T-helper 1 cell treated with Interleukin-12 subunit alpha and Interleukin-12 subunit beta and Interleukin-4 antibody, amounts not matched to agents 30 μg/mL and 1 μg/mL, for 36 hours (primary cell): ENCODE measurements at regions not wholly inside any gene's neighbourhood (a gene's known extent, or its start where the extent isn't known, plus 50 kb on each side); places are given as distances from the start of the nearest gene placed in this dataset.

Source experiments
- H3K27ac Mint-ChIP-seq: one replicate; pipeline ENCODE4 v1.8.0; 2021; ENCODE audit warnings: mild to moderate bottlenecking, mixed read lengths
- H3K27me3 Mint-ChIP-seq: one replicate; pipeline ENCODE4 v1.8.0; 2021; ENCODE audit warnings: low read depth, mixed read lengths
- H3K36me3 Mint-ChIP-seq: one replicate; pipeline ENCODE4 v1.8.0; 2021; ENCODE audit warnings: low read depth, mixed read lengths
- H3K4me1 Mint-ChIP-seq: one replicate; pipeline ENCODE4 v1.8.0; 2021; ENCODE audit warnings: low read depth, mixed read lengths
- H3K4me3 Mint-ChIP-seq: one replicate; pipeline ENCODE4 v1.8.0; 2021; ENCODE audit warnings: mild to moderate bottlenecking, moderate library complexity, mixed read lengths
- H3K9me3 Mint-ChIP-seq: one replicate; pipeline ENCODE4 v1.8.0; 2021; ENCODE audit warnings: mixed read lengths

DNA sequence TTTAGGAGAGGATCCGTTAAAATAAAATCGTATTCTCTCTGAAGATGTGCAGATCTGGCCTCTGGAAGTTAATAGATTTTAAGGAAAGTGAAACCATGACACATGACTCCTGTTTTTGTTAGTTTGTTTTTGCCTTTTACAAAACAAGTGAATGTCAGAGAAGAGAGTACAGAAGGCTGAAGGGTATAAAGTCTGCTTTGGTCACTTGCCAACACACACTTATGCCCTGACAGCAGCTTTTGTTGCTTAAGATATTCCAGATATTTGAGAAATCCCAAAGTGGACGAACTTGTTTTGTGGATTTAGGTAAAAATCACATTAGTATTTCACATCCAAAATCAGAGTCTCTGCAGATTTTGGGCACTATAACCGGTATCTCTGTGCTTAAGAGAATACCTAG is 192.4 kb upstream of the RASGEF1B start:
- Mint-ChIP-seq H3K27ac (no peak overlapping the region), H3K4me3 (no peak overlapping the region), H3K27me3 (no peaks in the 10 kb centered on the region), H3K4me1 (no peaks in the 10 kb centered on the region), H3K36me3 (no peaks in the 10 kb centered on the region), H3K9me3 (peaks cover 13% of the 10 kb centered on the region)

DNA sequence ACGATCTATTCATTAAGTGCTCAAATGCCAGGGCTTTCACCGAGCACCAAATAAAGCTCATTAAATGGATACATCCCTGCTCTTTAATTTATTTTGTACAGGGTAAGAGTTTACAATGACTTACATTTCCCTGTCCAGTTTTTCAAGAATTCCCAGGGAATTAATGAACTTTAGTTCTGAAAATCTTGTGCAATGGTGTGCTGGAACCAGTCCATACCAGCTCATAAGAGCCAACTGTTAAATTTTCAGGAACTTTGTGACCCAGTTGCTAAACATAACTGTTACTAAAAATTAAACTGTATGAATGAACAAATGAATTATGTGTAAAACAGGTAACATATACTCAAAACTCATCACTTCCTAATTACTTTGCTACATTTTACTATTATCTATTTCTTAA is 191.7 kb upstream of the RASGEF1B start:
- H3K4me1 Mint-ChIP-seq, result no peaks in the 10 kb centered on the region
- H3K4me3 Mint-ChIP-seq, result no peak overlapping the region
- no peaks in the 10 kb centered on the region for H3K36me3 Mint-ChIP-seq
- H3K27me3 Mint-ChIP-seq, result no peaks in the 10 kb centered on the region
- peaks cover 18% of the 10 kb centered on the region for H3K9me3 Mint-ChIP-seq
- H3K27ac Mint-ChIP-seq, result no peak overlapping the region

DNA sequence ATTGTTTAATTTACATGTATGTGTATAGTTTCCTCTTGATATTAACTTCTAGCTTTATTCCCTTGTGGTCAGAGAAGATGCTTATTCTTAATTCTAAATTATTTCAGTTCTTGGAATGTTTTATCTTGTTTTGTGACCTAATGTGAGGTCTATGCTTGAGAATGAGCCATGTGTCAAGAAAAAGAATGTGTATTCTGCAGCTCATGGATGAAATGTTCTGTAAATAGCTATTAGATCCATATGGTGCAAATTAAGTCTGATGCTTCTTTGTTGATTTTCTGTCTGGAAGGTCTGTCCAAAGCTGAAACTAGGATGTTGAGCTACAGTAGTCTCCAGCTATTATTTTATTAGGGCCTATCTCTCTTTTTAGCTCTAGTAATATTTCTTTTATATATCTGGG is 187.3 kb upstream of the RASGEF1B start:
- Mint-ChIP-seq H3K9me3 (peaks cover 18% of the 10 kb centered on the region), H3K27me3 (no peaks in the 10 kb centered on the region), H3K4me3 (no peak overlapping the region), H3K4me1 (no peaks in the 10 kb centered on the region), H3K27ac (no peak overlapping the region), H3K36me3 (no peaks in the 10 kb centered on the region)

DNA sequence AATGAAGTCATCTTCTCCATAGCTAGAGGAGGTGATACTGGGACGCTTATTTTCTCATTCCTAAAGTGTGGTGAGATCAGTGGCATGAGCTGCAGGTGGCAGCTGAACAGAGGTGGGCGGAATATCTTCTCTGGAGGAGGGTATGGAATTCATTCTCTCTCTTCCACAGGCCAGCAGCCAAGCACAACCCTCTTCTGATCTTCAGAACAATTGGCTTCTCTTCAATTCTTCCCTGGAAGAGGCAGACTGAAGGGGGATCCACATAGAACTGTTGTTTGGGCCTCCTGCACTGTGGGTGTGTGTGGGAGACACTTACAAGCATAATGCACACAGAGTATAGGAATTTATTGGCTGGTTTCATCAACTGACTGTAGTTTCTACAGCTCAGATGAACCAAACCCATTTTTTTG is 180.4 kb upstream of the RASGEF1B start:
- Mint-ChIP-seq H3K4me1 (peaks cover 35% of the 10 kb centered on the region), H3K4me3 (no peak overlapping the region), H3K27me3 (no peaks in the 10 kb centered on the region), H3K36me3 (no peaks in the 10 kb centered on the region), H3K9me3 (no peaks in the 10 kb centered on the region), H3K27ac (no peak overlapping the region)

DNA sequence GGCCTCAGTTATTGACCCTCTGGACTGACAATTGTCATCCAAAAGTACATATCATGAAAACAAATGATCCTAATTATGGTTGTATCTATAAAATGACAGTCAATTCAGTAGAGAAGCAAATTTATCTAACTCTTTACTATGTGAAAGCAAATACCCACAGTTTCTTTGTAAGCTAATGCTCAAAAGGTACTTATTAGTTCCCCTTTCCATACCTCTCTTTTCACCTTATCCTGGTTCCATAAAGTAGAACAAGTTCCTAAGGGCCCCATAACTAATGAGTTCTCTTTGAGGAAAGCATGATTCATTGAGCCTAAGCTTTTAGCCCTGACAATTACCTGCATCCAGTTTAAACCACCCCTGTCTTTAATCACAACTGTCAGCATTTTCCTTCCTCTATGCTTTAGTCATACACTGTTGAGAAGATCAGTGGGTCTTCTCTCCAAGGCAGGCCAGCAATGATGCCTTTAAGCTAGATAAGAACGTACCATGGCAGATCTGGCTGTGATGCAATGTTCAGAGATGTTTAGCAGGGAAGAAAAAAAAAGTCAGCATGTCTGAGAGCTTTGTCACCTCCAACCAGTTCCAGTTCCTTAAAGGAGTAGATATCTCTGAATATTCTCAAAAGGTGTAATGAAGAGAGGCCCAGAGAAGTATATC is 179.7 kb upstream of the RASGEF1B start:
- Mint-ChIP-seq H3K4me1 (peaks cover 36% of the 10 kb centered on the region), H3K4me3 (no peak overlapping the region), H3K27me3 (no peaks in the 10 kb centered on the region), H3K9me3 (no peaks in the 10 kb centered on the region), H3K36me3 (no peaks in the 10 kb centered on the region), H3K27ac (no peak overlapping the region)

DNA sequence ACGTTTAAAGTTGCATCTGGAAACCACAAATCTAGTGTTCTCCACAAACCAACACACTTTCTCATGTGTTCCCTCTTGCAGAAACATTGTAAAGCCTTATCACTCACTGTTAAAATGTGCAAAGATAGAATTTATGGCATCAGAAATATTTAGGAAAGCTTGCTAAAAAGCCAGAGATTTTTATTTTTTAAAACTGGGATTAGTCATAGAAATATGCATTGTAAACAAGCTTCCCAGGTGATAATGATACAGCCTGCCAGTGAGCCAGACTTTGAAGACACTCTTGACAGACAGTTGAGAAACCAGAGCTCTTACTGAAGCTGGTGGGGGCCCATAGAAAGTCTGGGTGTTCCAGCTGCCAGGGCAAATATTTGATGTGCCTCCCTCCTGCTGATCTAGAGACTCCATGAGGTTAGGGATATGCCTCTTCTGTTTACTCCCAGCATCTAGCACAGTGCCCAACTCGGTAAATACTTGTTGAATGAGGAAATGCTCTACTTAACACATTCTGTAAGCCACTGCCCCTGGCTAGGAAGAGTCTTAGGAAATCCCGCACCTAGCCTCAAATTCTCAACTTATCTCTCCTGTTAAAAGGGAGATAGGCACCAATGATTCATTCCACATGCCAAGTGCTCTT is 179.0 kb upstream of the RASGEF1B start:
- Mint-ChIP-seq H3K27me3 (no peaks in the 10 kb centered on the region), H3K4me3 (no peak overlapping the region), H3K27ac (no peak overlapping the region), H3K9me3 (no peaks in the 10 kb centered on the region), H3K36me3 (no peaks in the 10 kb centered on the region), H3K4me1 (peaks cover 36% of the 10 kb centered on the region)

DNA sequence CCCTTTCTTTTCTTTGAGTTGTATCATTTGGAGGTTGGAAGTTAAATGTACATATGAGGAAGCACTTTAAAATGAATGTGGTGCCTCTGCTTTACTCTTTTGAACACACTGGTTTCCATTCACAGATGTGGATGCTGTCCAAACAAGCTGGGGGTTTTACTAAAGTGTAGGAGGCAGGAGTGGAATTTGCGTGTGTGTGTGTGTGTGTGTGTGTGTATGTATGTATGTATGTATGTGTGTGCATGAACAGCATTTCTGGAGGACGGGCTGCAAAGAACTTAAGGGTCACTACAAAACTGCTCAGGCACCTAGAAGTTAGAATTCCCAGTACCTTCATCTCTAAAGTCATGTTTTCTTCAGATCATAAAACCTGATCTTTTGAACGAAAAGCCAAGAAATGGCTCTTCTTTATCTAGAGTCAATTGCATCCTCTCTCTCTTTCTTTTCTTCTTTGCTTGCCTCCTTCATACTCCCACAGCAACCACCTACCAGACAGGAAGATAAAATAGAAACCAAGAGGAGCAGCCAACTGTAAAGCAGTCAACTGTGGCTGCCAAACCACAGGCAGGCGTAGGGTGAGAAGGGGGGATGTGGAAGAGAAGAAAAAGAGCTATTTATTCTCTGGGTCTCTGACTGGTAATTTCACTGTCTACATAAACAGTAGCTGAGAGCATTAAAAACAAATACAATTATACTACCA is 177.0 kb upstream of the RASGEF1B start:
- Mint-ChIP-seq H3K27me3 (no peaks in the 10 kb centered on the region), H3K27ac (peak overlapping the region; percentile 2), H3K4me3 (peak overlapping the region; percentile 17), H3K36me3 (no peaks in the 10 kb centered on the region), H3K9me3 (peaks cover 5% of the 10 kb centered on the region), H3K4me1 (peaks cover 36% of the 10 kb centered on the region)

DNA sequence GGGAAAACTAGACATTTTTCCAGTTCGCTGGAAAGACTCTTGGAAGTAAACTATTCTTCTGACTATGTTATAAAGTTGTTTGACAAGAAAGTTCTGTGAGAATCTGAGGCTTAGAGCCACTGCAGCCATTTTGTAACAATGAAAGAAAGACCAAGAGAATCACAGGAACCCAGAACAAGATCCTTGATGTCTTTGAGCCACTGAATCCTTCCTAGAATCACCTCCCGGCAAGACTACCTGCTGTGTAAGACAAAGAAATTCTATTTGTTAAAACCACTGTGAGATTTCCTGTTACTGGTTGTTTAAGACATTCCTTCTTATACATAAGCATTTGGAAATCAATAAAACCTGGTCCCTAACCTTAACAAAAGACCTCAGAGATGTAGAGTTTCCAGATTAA is 175.7 kb upstream of the RASGEF1B start:
- Mint-ChIP-seq H3K27ac (no peak overlapping the region), H3K4me3 (no peak overlapping the region), H3K9me3 (peaks cover 5% of the 10 kb centered on the region), H3K36me3 (no peaks in the 10 kb centered on the region), H3K4me1 (peaks cover 36% of the 10 kb centered on the region), H3K27me3 (no peaks in the 10 kb centered on the region)

DNA sequence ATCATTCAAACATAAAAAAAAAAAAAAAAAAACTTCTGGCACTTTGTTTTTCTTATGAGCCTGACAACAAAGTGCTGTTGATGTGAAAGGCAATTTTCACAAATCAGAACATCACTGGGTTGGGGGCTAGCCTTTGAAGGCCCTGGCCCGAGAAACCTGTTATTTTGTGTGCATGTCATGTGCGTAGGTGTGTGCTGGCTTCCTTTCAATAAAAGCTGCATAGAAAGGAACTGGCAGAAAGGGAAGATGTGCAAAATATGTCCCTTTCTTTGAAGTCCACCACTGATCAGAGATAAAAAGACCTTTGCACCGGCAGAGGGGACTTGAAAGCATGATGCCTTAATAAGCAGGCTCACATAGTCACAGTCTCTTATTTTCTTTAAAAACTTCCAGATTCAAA is 170.8 kb upstream of the RASGEF1B start:
- Mint-ChIP-seq H3K27ac (no peak overlapping the region), H3K9me3 (peaks cover 5% of the 10 kb centered on the region), H3K27me3 (no peaks in the 10 kb centered on the region), H3K36me3 (no peaks in the 10 kb centered on the region), H3K4me3 (no peak overlapping the region), H3K4me1 (peaks cover 6% of the 10 kb centered on the region)

DNA sequence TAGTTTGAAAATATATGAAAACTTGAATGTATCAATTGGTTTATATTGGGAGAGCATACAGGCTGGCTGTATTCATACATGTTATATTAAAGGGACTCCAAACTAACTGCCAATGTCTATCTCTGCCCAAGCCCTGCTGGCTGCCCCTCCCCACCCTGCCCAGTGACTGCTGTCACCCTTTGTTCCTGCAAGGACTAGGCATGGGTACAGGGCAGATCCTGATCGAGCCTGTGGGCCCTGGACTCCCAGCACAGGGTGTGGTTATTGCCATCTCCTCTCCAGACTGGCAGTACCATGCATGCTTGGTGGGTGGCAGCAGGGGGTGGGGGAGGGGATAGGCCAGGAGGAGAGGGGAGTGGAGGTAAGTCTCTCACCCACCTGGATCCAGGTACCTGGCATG is 167.5 kb upstream of the RASGEF1B start:
- no peaks in the 10 kb centered on the region for H3K36me3 Mint-ChIP-seq
- H3K4me1 Mint-ChIP-seq, result peaks cover 2% of the 10 kb centered on the region
- no peaks in the 10 kb centered on the region for H3K27me3 Mint-ChIP-seq
- no peaks in the 10 kb centered on the region for H3K9me3 Mint-ChIP-seq
- H3K27ac Mint-ChIP-seq, result no peak overlapping the region
- H3K4me3 Mint-ChIP-seq, result no peak overlapping the region

DNA sequence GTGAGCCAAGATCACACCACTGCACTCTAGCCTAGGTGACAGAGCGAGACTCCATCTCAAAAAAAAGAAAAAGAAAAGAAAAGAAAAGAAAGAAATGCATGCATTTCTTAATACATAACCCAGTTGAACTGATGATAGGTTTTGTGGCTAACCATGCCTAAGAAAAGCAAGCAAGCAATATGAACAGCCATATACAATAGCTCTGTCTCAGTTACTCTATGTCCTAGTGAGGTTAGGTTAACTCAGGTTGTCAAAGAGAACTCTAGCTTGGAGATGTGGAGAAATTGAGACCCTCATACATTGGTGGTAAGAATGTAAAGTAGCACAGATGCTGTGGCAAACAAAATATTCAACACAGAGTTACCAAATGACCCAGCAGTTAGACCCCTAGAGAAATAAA is 167.0 kb upstream of the RASGEF1B start:
- Mint-ChIP-seq H3K27ac (no peak overlapping the region), H3K4me3 (no peak overlapping the region), H3K4me1 (peaks cover 2% of the 10 kb centered on the region), H3K27me3 (no peaks in the 10 kb centered on the region), H3K9me3 (no peaks in the 10 kb centered on the region), H3K36me3 (no peaks in the 10 kb centered on the region)

DNA sequence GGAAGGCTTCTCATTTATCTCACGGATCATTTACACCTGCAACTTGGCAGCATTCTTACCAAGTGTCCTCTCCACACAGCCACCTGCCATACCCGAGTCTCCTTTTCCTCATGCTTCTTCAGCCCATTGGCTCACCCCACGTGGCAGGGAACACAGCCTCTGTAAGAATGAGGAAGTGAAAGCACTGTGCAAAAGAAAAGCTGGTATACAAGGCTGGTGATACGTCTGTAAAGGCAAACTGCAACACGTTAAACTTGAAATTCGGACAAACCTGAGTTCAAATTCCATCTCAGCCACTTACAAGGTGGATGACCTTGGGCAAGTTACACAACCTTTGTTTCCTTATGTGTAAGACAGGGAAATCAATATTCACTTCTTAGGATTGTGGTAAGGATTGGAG is 164.0 kb upstream of the RASGEF1B start:
- H3K4me1 Mint-ChIP-seq, result peaks cover 5% of the 10 kb centered on the region
- H3K9me3 Mint-ChIP-seq, result no peaks in the 10 kb centered on the region
- H3K4me3 Mint-ChIP-seq, result no peak overlapping the region
- H3K27me3 Mint-ChIP-seq, result no peaks in the 10 kb centered on the region
- H3K27ac Mint-ChIP-seq, result no peak overlapping the region
- H3K36me3 Mint-ChIP-seq, result no peaks in the 10 kb centered on the region

DNA sequence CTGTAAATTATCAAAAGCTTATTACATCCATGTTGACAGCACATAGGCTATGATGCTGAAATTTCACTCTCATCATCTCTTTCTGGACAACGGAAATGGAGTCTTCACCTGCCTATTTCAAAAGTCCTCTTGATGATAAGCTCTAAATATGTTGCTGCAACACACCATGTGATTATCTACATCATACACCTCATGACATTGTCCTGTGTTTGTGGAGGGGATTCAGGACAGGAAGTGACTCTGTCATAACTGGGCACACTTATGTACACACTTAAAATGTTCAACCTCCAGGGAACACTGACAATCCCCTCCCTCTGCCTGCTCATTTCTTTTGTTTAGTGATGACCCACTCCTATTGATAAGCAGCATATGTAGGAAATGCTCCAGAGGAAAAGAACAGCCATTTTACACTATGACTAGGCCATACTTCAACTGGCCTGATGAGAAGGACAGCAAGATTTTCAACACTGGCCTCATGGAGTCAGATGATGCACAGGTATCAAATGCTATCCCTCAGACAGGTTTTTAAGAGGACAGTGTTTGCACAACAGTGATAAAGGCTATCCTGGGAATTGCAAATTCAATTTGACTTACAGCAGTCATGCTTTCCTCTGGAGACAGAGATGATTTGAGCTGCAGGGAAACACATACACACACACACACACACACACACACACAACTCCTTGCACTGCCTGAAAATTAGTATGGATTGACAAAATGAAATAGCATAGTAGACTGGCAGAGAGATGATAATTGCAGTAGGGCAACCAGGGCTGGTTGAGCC is 163.3 kb upstream of the RASGEF1B start:
- H3K4me1 Mint-ChIP-seq, result peaks cover 5% of the 10 kb centered on the region
- H3K4me3 Mint-ChIP-seq, result no peak overlapping the region
- no peak overlapping the region for H3K27ac Mint-ChIP-seq
- H3K27me3 Mint-ChIP-seq, result no peaks in the 10 kb centered on the region
- no peaks in the 10 kb centered on the region for H3K9me3 Mint-ChIP-seq
- no peaks in the 10 kb centered on the region for H3K36me3 Mint-ChIP-seq

DNA sequence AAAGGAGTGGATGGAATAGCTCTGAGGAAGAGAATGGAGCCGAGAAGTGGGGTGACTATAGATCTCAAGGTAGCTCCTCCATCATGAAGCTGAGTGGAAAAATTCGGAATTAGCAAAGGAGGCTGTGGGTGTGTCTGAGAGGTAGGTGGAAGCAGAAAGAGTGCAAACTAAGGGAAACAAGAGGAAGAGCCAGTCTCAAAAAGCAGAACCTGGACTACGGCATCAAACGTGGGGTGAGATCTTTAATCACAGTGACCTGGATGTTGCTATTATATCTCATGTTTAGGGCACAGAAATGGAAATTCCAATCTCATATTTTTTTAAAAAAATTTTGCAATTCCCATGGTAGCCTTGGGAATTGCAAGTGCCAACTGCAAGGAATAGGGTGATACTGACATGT is 162.5 kb upstream of the RASGEF1B start:
- Mint-ChIP-seq H3K27ac (no peak overlapping the region), H3K4me1 (peaks cover 5% of the 10 kb centered on the region), H3K9me3 (no peaks in the 10 kb centered on the region), H3K27me3 (no peaks in the 10 kb centered on the region), H3K4me3 (no peak overlapping the region), H3K36me3 (no peaks in the 10 kb centered on the region)
